Prostate gland (tissue), 2 donors: ENCODE measurements at regions not wholly inside any gene's neighbourhood (a gene's known extent, or its start where the extent isn't known, plus 50 kb on each side); places are given as distances from the start of the nearest gene placed in this dataset.

Source experiments
- POLR2A ChIP-seq: fragments of 450-650 bp; IDR thresholded peaks from one replicate; pipeline ENCODE4 v1.6.1; 2016; ENCODE audit warnings: antibody characterized with exemption, mild to moderate bottlenecking
- TF ChIP-seq, protein P1 (sequence below), 4 experiments: fragments of 200-600 bp in 2 of 4; fragments of 450-650 bp in 2 of 4; sonication (generic) in 2 of 4; IDR thresholded peaks; 1 replicate in 3 of 4; 2 replicates in 1 of 4; pipeline ENCODE4 v1.5.1; 2016 to 2019; ENCODE audit warnings: antibody characterized with exemption in 4 of 4, mild to moderate bottlenecking in 2 of 4, moderate library complexity in 2 of 4

GRCh38 chr11:46183819-46184218, 62.6 kb upstream of the PHF21A start:
- TF ChIP-seq, protein P1, sequence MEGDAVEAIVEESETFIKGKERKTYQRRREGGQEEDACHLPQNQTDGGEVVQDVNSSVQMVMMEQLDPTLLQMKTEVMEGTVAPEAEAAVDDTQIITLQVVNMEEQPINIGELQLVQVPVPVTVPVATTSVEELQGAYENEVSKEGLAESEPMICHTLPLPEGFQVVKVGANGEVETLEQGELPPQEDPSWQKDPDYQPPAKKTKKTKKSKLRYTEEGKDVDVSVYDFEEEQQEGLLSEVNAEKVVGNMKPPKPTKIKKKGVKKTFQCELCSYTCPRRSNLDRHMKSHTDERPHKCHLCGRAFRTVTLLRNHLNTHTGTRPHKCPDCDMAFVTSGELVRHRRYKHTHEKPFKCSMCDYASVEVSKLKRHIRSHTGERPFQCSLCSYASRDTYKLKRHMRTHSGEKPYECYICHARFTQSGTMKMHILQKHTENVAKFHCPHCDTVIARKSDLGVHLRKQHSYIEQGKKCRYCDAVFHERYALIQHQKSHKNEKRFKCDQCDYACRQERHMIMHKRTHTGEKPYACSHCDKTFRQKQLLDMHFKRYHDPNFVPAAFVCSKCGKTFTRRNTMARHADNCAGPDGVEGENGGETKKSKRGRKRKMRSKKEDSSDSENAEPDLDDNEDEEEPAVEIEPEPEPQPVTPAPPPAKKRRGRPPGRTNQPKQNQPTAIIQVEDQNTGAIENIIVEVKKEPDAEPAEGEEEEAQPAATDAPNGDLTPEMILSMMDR (IDR thresholded peaks at IDR 0.05), result no peak
- no peak for TF ChIP-seq POLR2A
